MM.1S (cell line): ENCODE measurements at regions not wholly inside any gene's neighbourhood (a gene's known extent, or its start where the extent isn't known, plus 50 kb on each side); places are given as distances from the start of the nearest gene placed in this dataset.

Experiments
- DNase-seq: peaks from one replicate; pipeline ENCODE4 v3.0.0-alpha.2; 2015
- H2AFZ ChIP-seq: fragments of 300-600 bp; sonication (generic); 2 replicates; pipeline ENCODE4 v1.6.0; 2016; ENCODE audit warnings: antibody characterized with exemption, low read length
- H3F3A ChIP-seq: fragments of 300-600 bp; sonication (generic); 2 replicates; pipeline ENCODE4 v1.6.1; 2016; ENCODE audit warnings: mild to moderate bottlenecking, antibody characterized with exemption, low read length, moderate library complexity, mixed read lengths; ENCODE audit not compliant: insufficient read depth
- H3K27ac ChIP-seq: fragments of 300-600 bp; sonication (generic); 2 replicates; pipeline ENCODE4 v1.5.1; 2016; ENCODE audit warnings: mild to moderate bottlenecking, low read length
- H3K27me3 ChIP-seq: fragments of 300-600 bp; sonication (generic); replicated peaks from 2 replicates; pipeline ENCODE4 v1.6.0; 2016; ENCODE audit warnings: low read length; ENCODE audit not compliant: insufficient read depth
- H3K36me3 ChIP-seq: fragments of 300-600 bp; sonication (generic); replicated peaks from 2 replicates; pipeline ENCODE4 v1.6.1; 2016; ENCODE audit warnings: mild to moderate bottlenecking, low read length, mixed read lengths; ENCODE audit not compliant: insufficient read depth
- H3K4me1 ChIP-seq: fragments of 300-600 bp; sonication (generic); 2 replicates; pipeline ENCODE4 v1.6.1; 2016; ENCODE audit warnings: low read length, mixed read lengths
- H3K4me2 ChIP-seq: fragments of 300-600 bp; sonication (generic); 2 replicates; pipeline ENCODE4 v1.6.0; 2016; ENCODE audit warnings: low read depth, low read length
- H3K4me3 ChIP-seq: fragments of 300-600 bp; sonication (generic); 2 replicates; pipeline ENCODE4 v1.5.1; 2016; ENCODE audit warnings: low read length, mixed read lengths
- H3K79me2 ChIP-seq: fragments of 300-600 bp; sonication (generic); 2 replicates; pipeline ENCODE4 v1.6.1; 2016; ENCODE audit warnings: mixed run types, low read length, mixed read lengths
- H3K9ac ChIP-seq: fragments of 300-600 bp; sonication (generic); 2 replicates; pipeline ENCODE4 v1.6.1; 2016; ENCODE audit warnings: low read length, mixed read lengths
- H3K9me2 ChIP-seq: fragments of 300-600 bp; sonication (generic); replicated peaks from 2 replicates; pipeline ENCODE4 v1.6.1; 2016; ENCODE audit warnings: mild to moderate bottlenecking, low read length, mixed read lengths; ENCODE audit not compliant: insufficient read depth
- H3K9me3 ChIP-seq: fragments of 300-600 bp; sonication (generic); replicated peaks from 2 replicates; pipeline ENCODE4 v1.6.1; 2016; ENCODE audit warnings: mild to moderate bottlenecking, low read length, mixed read lengths; ENCODE audit not compliant: insufficient read depth
- H4K20me1 ChIP-seq: fragments of 300-600 bp; sonication (generic); 2 replicates; pipeline ENCODE4 v1.6.1; 2016; ENCODE audit warnings: mild to moderate bottlenecking, low read length, moderate library complexity, mixed read lengths; ENCODE audit not compliant: insufficient read depth
- CTCF ChIP-seq: fragments of 300-600 bp; sonication (generic); IDR thresholded peaks from 2 replicates; pipeline ENCODE4 v1.5.1; 2016; ENCODE audit warnings: antibody characterized with exemption, low read length, mixed read lengths
- EZH2 ChIP-seq: fragments of 300-600 bp; sonication (generic); optimal IDR thresholded peaks from 2 replicates; pipeline ENCODE3; 2017; ENCODE audit warnings: low read depth, mild to moderate bottlenecking, antibody characterized with exemption, low read length, mixed read lengths
- EZH2phosphoT487 ChIP-seq: fragments of 300-600 bp; sonication (generic); IDR thresholded peaks from 2 replicates; pipeline ENCODE4 v1.6.1; 2018; ENCODE audit warnings: antibody characterized with exemption, low read length

GRCh38 chr10:57955076-57955475 lies 312.6 kb downstream of the IPMK start:
- Histone ChIP-seq H2AFZ (no peak overlapping the region), H3K4me2 (no peak overlapping the region), H3K36me3 (no peaks in the 10 kb centered on the region), H3K4me1 (no peaks in the 10 kb centered on the region), H3K9me2 (no peaks in the 10 kb centered on the region), H4K20me1 (no peaks in the 10 kb centered on the region), H3F3A (no peaks in the 10 kb centered on the region), H3K9ac (no peak overlapping the region), H3K4me3 (no peak overlapping the region), H3K9me3 (no peaks in the 10 kb centered on the region), H3K79me2 (no peaks in the 10 kb centered on the region), H3K27ac (no peak overlapping the region), H3K27me3 (no peaks in the 10 kb centered on the region)
- TF ChIP-seq EZH2 (no peak), EZH2phosphoT487 (no peak), CTCF (no peak)
- DNase-seq, result no peak

GRCh38 chr10:57952741-57953140 lies 315.0 kb downstream of the IPMK start:
- H4K20me1 ChIP-seq, result no peaks in the 10 kb centered on the region
- no peaks in the 10 kb centered on the region for H3K27me3 ChIP-seq
- no peaks in the 10 kb centered on the region for H3K9me2 ChIP-seq
- no peak overlapping the region for H2AFZ ChIP-seq
- no peak overlapping the region for H3K4me2 ChIP-seq
- H3K9ac ChIP-seq, result no peak overlapping the region
- no peaks in the 10 kb centered on the region for H3K9me3 ChIP-seq
- TF ChIP-seq EZH2phosphoT487, result no peak
- TF ChIP-seq EZH2, result no peak
- TF ChIP-seq CTCF, result no peak
- no peaks in the 10 kb centered on the region for H3K79me2 ChIP-seq
- no peaks in the 10 kb centered on the region for H3F3A ChIP-seq
- no peaks in the 10 kb centered on the region for H3K36me3 ChIP-seq
- H3K27ac ChIP-seq, result no peak overlapping the region
- H3K4me3 ChIP-seq, result no peak overlapping the region
- H3K4me1 ChIP-seq, result peaks cover 4% of the 10 kb centered on the region
- no peak for DNase-seq

GRCh38 chr10:57950442-57950974 lies 317.2 kb downstream of the IPMK start:
- H3K36me3 ChIP-seq, result no peaks in the 10 kb centered on the region
- no peak overlapping the region for H3K27ac ChIP-seq
- TF ChIP-seq EZH2 (no peak), CTCF (no peak)
- no peaks in the 10 kb centered on the region for H3K27me3 ChIP-seq
- no peak overlapping the region for H3K9ac ChIP-seq
- H3K9me2 ChIP-seq, result no peaks in the 10 kb centered on the region
- no peak overlapping the region for H3K4me2 ChIP-seq
- peaks cover 21% of the 10 kb centered on the region for H3F3A ChIP-seq
- no peak overlapping the region for H2AFZ ChIP-seq
- no peak for DNase-seq
- H3K9me3 ChIP-seq, result no peaks in the 10 kb centered on the region
- no peak overlapping the region for H3K4me3 ChIP-seq
- peaks cover 19% of the 10 kb centered on the region for H3K4me1 ChIP-seq
- H4K20me1 ChIP-seq, result no peaks in the 10 kb centered on the region
- no peaks in the 10 kb centered on the region for H3K79me2 ChIP-seq
